HG02588 (cell line): ENCODE measurements at regions not wholly inside any gene's neighbourhood (a gene's known extent, or its start where the extent isn't known, plus 50 kb on each side); places are given as distances from the start of the nearest gene placed in this dataset.
"Not testable (repeated sequence)": the region's sequence is repeated elsewhere in the genome, so short reads cannot be mapped to it uniquely, and the experiment has no call there.

Experiments used
- ATAC-seq: cut with Tn5 transposase; IDR thresholded peaks from one replicate; pipeline ENCODE4 v1.9.1; 2021; ENCODE audit warnings: mild to moderate bottlenecking, moderate library complexity; ENCODE audit not compliant: unreplicated experiment

GRCh38 chr1:238944028-238944427 is 442.3 kb upstream of the CHRM3 start:
- no peak for ATAC-seq

- no peak for ATAC-seq
Observed at GRCh38 chr1:238927899-238928298, 458.5 kb upstream of the CHRM3 start.

DNA sequence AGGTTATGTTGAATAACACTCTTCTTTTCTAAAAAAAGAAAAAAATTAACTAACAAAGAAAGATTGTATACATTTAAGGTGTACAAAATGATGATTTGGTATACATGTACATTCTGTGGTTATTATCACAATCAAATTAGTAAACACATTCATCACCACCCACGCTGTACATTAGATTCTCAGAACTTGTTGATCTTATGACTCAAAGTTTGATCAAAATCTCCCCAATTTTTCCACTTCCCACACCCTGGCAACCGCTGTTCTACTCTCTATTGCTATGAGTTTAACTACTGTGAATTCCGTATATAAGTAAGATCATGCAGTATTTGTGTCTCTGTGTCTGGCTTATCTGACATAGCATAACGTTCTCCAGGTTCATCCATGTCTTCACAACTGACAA is 469.5 kb upstream of the CHRM3 start:
- ATAC-seq = no peak

DNA sequence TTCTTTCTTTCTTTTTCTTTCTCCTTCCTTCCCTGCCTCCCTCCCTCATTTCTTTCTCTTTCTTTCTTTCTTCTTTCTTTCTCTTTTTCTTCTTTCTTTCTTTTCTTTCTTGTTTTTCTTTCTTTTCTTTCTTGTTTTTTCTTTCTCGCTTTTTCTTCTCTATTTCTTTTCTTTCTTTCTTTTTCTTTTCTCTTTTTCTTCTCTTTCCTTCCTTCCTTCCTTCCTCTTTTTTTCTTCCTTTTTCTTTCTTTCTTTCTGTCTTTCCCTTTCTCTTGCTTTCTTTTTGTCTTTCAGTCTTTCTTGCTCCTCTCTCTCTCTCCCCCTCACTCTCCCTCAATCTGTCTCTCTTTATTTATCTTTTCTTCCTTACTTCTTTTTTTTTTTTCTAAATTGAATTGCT is 472.0 kb upstream of the CHRM3 start:
- no peak for ATAC-seq

DNA sequence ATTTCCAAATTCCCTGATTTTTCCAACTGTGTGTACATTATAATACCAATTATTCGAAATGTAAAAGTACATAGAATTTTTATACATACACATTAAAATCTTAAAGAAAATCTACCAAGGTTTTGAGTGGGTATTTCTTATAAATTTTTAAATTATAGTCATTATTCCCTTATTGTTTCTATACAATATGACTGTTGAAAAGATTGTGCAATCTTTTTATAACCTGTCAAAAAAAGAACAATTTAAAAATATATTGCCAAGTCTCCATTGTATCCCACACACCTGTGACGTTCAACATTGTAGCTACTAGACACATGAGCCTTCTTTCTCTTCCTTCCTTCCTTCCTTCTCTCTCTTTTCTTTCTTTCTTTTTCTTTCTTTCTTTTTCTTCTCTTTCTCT is 473.2 kb upstream of the CHRM3 start:
- ATAC-seq = no peak

DNA sequence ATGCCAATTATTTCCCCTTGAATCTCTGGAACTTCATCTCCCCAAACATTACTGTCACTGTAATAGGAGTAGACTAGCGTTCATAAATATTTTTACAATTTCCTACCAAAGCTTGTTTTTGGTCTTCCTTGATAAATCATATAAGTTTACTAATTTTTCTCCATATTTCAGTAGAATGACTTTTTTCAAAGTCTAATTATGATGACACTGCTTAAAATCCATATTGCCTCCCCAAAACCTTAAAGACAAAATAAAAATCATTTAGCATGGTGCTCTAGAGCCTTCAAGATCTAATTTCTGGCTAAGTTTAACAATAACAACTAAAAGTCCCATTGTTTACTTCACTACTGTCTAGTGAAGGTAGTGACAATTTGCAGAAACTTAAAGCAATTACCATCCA is 474.2 kb upstream of the CHRM3 start:
- ATAC-seq = no peak

DNA sequence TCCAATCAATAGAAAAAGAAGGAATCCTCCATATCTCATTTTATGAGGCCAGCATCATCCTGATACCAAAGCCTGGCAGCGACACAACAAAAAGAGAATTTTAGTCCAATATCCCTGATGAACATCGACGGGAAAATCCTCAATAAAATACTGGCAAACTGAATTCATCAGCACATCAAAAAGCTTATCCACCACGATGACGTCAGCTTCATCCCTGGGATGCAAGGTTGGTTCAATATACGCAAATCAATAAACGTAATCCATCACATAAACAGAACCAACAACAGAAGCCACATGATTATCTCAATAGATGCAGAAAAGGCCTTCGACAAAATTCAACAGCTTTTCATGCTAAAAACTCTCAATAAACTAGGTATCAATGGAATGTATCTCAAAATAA is 483.6 kb upstream of the CHRM3 start:
- not testable (repeated sequence) for ATAC-seq

DNA sequence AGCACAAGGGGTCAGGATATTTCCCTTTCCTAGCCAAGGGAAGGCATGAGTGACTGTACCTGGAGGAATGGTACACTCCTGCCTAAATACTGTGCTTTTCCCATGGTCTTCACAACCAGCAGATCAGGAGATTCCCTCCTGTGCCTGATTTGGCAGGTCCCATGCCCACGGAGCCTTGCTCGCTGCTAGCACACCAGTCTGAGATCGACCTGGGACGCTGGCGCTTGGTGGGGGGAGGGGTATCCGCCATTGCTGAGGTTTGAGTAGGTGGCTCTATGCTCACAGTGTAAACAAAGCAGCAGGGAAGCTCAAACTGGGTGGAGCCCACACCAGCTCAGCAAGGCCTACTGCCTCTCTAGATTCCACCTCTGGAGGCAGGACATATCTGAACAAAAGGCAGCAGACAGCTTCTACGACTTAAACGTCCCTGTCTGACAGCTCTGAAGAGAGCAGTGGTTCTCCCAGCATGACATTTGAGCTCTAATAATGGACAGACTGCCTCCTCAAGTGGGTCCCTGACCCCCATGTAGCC is 486.0 kb upstream of the CHRM3 start:
- no peak for ATAC-seq

DNA sequence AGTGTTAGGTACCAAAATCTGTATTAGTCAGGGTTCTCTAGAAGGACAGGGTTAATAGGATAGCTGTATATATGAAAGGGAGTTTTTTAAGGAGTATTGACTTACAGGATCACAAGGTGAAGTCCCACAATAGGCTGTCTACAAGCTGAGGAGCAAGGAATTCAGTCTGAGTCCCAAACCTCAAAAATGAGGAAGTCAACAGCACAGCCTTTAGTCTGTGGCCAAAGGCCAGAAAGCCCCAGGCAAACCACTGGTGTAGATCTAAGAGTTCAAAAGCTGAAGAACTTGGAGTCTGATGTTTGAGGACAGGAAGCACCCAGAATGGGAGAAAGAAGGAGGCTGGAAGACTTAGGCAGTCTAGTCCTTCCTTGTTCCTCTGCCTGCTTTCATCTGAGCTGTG is 487.5 kb upstream of the CHRM3 start:
- ATAC-seq = no peak

DNA sequence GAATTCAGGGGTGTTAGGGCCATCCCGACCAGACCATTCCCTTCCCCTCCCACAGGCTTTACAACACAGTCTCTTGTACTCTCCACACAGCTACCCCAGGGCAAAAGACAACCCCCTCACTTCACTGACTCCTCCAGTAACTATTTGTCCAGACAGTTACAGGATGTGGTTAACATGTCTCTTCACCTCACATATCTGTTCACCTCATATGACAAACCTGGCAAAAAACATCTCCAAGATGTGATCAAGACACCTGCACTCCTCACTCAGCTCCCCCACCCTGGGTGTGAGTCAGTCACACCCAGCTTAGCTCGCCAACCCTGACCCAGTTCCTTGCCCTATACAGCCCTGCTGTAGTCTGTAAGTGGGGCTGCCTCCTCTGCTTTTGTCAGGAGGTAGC is 490.5 kb upstream of the CHRM3 start:
- no peak for ATAC-seq

- no peak for ATAC-seq
Observed at GRCh38 chr1:238892612-238893011, 493.8 kb upstream of the CHRM3 start.

DNA sequence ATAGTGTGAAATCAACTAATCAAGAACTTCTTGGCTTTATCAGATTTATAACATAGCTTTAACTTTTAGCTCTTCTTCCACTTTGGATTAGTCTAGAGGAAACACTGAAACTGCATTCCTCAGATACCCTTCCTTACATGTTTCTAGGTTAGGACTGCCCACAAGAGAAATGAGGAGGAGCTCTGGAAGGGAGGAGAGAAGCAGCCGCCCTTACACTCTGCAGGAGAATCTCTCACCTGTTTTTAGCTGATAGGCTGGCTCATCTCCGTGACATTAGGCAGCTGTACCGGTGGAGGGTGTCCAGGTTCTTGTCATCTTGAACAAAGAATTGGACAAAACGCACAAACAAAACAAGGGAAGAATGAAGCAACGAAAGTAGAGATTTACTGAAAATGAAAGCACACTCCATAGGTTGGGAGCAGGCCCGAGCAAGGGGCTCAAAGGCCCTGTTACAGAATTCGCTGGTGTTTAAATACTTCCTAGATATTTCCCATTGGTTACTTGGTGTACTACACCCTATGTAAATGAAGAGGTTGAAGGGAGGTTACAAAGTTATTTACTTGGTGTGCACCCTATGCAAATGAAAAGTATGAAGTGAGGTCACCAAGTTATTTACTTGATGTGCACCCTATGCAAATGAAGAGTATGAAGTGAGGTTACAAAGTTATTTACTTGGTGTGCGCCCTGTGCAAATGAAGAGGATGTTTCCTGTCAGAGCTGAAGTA is 524.9 kb upstream of the CHRM3 start:
- no peak for ATAC-seq

DNA sequence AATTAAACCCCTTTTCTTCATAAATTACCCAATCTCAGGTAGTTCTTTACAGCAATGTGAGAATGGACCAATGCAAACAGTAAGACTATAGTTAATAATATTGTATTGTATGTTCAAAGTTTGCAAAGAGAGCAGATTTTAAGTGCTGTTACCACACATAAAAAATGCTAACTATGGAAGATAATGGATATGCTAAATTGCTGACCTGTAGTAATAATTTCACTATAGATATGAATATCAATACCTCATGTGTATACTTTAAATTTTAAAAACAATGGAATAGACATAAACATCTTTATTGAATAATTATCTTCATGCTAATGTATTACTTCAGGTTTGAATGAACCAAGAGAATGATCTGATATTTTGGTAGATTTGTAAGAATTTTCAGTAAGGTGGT is 552.4 kb upstream of the CHRM3 start:
- ATAC-seq = no peak

- ATAC-seq = no peak
Observed at GRCh38 chr1:238832106-238832505, 554.3 kb upstream of the CHRM3 start.

DNA sequence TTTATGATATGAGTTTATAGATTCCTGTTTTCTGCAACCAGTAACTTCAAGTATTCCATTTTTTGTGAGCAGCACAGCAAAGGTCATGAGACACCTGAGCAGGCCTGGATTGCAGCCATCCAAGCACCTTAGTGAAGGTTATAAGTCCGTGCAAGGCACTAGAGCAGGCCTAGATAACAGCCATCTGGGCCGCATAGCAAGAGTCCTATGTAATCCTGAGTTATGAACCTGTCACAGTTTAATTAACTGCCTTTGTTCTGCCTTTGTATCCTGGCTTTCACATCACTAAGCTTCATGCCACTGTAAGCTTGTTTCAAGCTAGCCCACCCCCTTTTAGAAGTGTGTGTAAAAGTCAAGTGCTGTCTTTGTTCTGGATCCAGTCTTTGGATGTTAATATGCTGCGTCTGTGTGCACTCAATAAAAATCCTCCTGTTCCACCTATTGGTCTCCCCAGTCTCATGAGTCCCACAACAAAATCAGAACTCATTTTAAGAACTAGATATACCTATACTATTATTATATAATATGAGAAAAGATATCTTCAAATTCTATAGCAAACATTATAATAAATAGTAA is 556.2 kb upstream of the CHRM3 start:
- ATAC-seq = no peak

- ATAC-seq = no peak
Observed at GRCh38 chr1:238826891-238827290, 559.5 kb upstream of the CHRM3 start.

GRCh38 chr1:238823416-238823815 is 563.0 kb upstream of the CHRM3 start:
- no peak for ATAC-seq

GRCh38 chr1:238811211-238811879 is 575.0 kb upstream of the CHRM3 start:
- no peak for ATAC-seq

GRCh38 chr1:238790882-238791281 is 595.5 kb upstream of the CHRM3 start:
- ATAC-seq = no peak

- no peak for ATAC-seq
Observed at GRCh38 chr1:238789916-238790667, 596.3 kb upstream of the CHRM3 start.

DNA sequence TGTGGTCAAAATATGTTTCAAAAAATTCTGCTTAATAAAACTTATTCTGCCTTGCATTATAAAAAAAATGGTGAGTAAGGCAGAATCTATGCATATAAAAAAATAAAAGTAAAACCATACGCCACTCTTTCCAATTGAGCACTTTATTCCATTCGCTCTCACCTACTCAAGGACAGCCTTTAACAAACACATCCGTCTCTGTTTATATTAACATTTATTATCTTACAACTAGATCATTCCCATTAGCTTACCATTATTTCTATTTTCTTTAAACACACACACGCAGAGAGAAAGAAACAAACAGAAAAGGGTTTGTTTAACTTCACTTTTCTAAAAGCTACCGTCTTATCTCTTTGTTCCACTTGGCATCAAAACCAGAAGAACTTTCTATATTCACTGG is 598.9 kb upstream of the CHRM3 start:
- no peak for ATAC-seq
